Esophagus muscularis mucosa (tissue), 4 donors: ENCODE measurements at regions not wholly inside any gene's neighbourhood (a gene's known extent, or its start where the extent isn't known, plus 50 kb on each side); places are given as distances from the start of the nearest gene placed in this dataset.
A peak's percentile ranks its signal among the peaks of the same experiment; 100 is the strongest.

Experiments used
- DNase-seq: peaks from one replicate; pipeline ENCODE4 v3.0.0-alpha.2; 2017; ENCODE audit errors: extremely low spot score
- H3K27ac ChIP-seq, 4 donors: fragments of 200-600 bp; sonication (generic); replicated peaks in 1 of 4; 1 replicate in 3 of 4; 2 replicates in 1 of 4; pipeline ENCODE4 v1.5.1; 2016 to 2019; ENCODE audit warnings: mild to moderate bottlenecking in 1 of 4
- H3K27me3 ChIP-seq, 4 donors: fragments of 200-600 bp; sonication (generic); one replicate each; pipeline versions ENCODE4 v1.5.1 to v1.6.0; 2016 to 2019
- H3K36me3 ChIP-seq, 4 donors: fragments of 200-600 bp; sonication (generic); one replicate each; pipeline ENCODE4 v1.5.1; 2016 to 2019
- H3K4me1 ChIP-seq, 4 donors: fragments of 200-600 bp; sonication (generic); one replicate each; pipeline ENCODE4 v1.5.1; 2016 to 2019
- H3K4me3 ChIP-seq, 4 donors: fragments of 200-600 bp; sonication (generic); 1 replicate in 2 of 4; 2 replicates in 2 of 4; pipeline ENCODE4 v1.5.1; 2016 to 2019; ENCODE audit warnings: mild to moderate bottlenecking in 4 of 4, moderate library complexity in 1 of 4
- H3K9me3 ChIP-seq, 4 donors: fragments of 200-600 bp; sonication (generic); 1 replicate in 3 of 4; 2 replicates in 1 of 4; pipeline ENCODE4 v1.5.1; 2016 to 2019
- CTCF ChIP-seq, 3 experiments: fragments of 200-600 bp in 2 of 3; fragments of 450-650 bp in 1 of 3; sonication (generic) in 2 of 3; IDR thresholded peaks; one replicate each; pipeline ENCODE4 v1.5.1; 2017 to 2019; ENCODE audit warnings: antibody characterized with exemption in 3 of 3, mild to moderate bottlenecking in 2 of 3, moderate library complexity in 1 of 3
- EP300 ChIP-seq: sonication (generic); formaldehyde crosslinking; IDR thresholded peaks from one replicate; pipeline ENCODE4 v1.6.1; 2017; ENCODE audit warnings: antibody characterized with exemption
- POLR2A ChIP-seq: fragments of 450-650 bp; IDR thresholded peaks from one replicate; pipeline ENCODE4 v1.6.1; 2017; ENCODE audit warnings: antibody characterized with exemption, moderate library complexity, mild to moderate bottlenecking, low read depth
- POLR2AphosphoS5 ChIP-seq, 2 donors: sonication (generic); formaldehyde crosslinking; IDR thresholded peaks; one replicate each; pipeline ENCODE4 v1.6.1; 2017; ENCODE audit warnings: antibody characterized with exemption in 2 of 2
- WGBS: methylation state at CpG from one replicate; pipeline ENCODE4 v1.1.5; 2018; 5-methylcytosine and 5-hydroxymethylcytosine counted together
- intact Hi-C: fragments of 100-400 bp; cut with DNase I; formaldehyde crosslinking; loops from one replicate; pipeline ENCODE4 v1.15.1; 2023

DNA sequence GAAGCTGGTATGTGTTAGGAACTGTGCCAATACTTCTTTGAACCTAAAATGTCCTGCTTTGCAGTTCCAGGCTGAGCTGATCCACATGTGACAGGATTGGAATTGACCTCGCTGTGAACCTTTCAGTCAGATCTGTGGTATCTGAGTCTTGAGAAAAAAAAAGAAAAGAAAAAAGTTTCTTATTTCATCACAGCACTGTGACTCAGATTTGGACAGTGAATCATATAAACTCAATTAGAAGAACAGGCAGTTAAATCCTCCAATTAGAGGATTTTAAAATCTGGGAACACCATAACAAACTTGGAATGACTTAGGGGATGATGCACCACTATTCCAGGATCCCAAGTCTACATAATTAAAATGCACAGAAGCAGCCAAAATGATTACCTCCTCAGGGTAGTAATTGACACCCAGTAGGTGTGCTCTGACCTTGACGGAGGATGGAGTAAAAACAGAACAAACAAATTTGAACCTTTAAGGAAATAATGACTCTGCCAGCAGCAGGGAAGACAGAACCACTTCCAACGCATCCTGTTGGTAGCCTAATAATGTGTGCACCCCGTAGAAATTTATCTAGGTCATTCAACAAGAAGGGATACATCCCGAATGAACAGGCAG lies 57.8 kb upstream of the RAI14 start:
- no peak for DNase-seq
- peak in 1 of 2 donors; percentile 42 for TF ChIP-seq POLR2AphosphoS5 (IDR thresholded peaks at IDR 0.05)
- TF ChIP-seq EP300 = no peak
- TF ChIP-seq CTCF (IDR thresholded peaks at IDR 0.05) = no peak
- Histone ChIP-seq H3K27me3 (no peaks in the 10 kb centered on the region), H3K4me1 (peaks cover 0 to 28% (median 23%) of the 10 kb centered on the region in 4 donors), H3K4me3 (no peak overlapping the region), H3K27ac (peak overlapping the region; percentile 21 to 50 (median 32)), H3K36me3 (no peaks in the 10 kb centered on the region), H3K9me3 (no peaks in the 10 kb centered on the region)
- intact Hi-C loops = loop anchor here (5.0 kb wide), 1 partner anchor 54 kb away; no protein-coding TSS in a partner anchor
- 50% methylated on average over 5 of the region's 5 CpGs for WGBS

- DNase-seq = no peak
- peaks cover 0 to 28% (median 23%) of the 10 kb centered on the region in 4 donors for H3K4me1 ChIP-seq
- WGBS = 94% methylated on average over 4 of the region's 4 CpGs
- intact Hi-C loops = loop anchor here (5.0 kb wide), 1 partner anchor 53 kb away; no protein-coding TSS in a partner anchor
- no peaks in the 10 kb centered on the region for H3K9me3 ChIP-seq
- no peaks in the 10 kb centered on the region for H3K36me3 ChIP-seq
- H3K4me3 ChIP-seq = no peak overlapping the region
- no peaks in the 10 kb centered on the region for H3K27me3 ChIP-seq
- no peak overlapping the region for H3K27ac ChIP-seq
- TF ChIP-seq EP300 (no peak), CTCF (IDR thresholded peaks at IDR 0.05) (no peak), POLR2A (no peak), POLR2AphosphoS5 (IDR thresholded peaks at IDR 0.05) (no peak)
These were observed 56.5 kb upstream of the RAI14 start for GRCh38 chr5:34599471-34600117.

GRCh38 chr5:34600118-34600493 lies 56.0 kb upstream of the RAI14 start:
- no peaks in the 10 kb centered on the region for H3K27me3 ChIP-seq
- no peak overlapping the region for H3K4me3 ChIP-seq
- no peak for TF ChIP-seq CTCF (IDR thresholded peaks at IDR 0.05)
- no peak for TF ChIP-seq EP300
- WGBS = 94% methylated on average over 4 of the region's 4 CpGs
- DNase-seq = no peak
- peaks cover 0 to 28% (median 23%) of the 10 kb centered on the region in 4 donors for H3K4me1 ChIP-seq
- no peaks in the 10 kb centered on the region for H3K36me3 ChIP-seq
- H3K27ac ChIP-seq = no peak overlapping the region
- H3K9me3 ChIP-seq = no peaks in the 10 kb centered on the region
- intact Hi-C loops = no loop called here

- H3K36me3 ChIP-seq = no peaks in the 10 kb centered on the region
- H3K27me3 ChIP-seq = no peaks in the 10 kb centered on the region
- intact Hi-C loops = no loop called here
- H3K27ac ChIP-seq = no peak overlapping the region
- H3K9me3 ChIP-seq = no peaks in the 10 kb centered on the region
- DNase-seq = no peak
- WGBS = 94% methylated on average over 2 of the region's 2 CpGs
- H3K4me1 ChIP-seq = peaks cover 0 to 12% (median 9%) of the 10 kb centered on the region in 4 donors
- TF ChIP-seq POLR2AphosphoS5 (IDR thresholded peaks at IDR 0.05) (no peak), CTCF (IDR thresholded peaks at IDR 0.05) (no peak), EP300 (no peak), POLR2A (no peak)
- H3K4me3 ChIP-seq = no peak overlapping the region
These were observed 52.8 kb upstream of the RAI14 start for GRCh38 chr5:34603378-34603777.
